Lower leg skin (tissue), 4 donors: ENCODE measurements at regions not wholly inside any gene's neighbourhood (a gene's known extent, or its start where the extent isn't known, plus 50 kb on each side); places are given as distances from the start of the nearest gene placed in this dataset.

Experiments used
- DNase-seq, 2 donors: peaks; one replicate each; pipeline ENCODE4 v3.0.0-alpha.2; 2019; ENCODE audit warnings: low spot score in 2 of 2
- H3K4me3 ChIP-seq: fragments of 200-600 bp; sonication (generic); 2 replicates; pipeline ENCODE4 v1.5.1; 2017; ENCODE audit warnings: mild to moderate bottlenecking, low read depth; ENCODE audit not compliant: poor library complexity, severe bottlenecking
- POLR2A ChIP-seq, 2 donors: fragments of 450-650 bp; IDR thresholded peaks; one replicate each; pipeline ENCODE4 v1.6.1; 2016 to 2017; ENCODE audit warnings: antibody characterized with exemption in 2 of 2, mild to moderate bottlenecking in 1 of 2, moderate library complexity in 1 of 2
- WGBS, 2 donors: methylation state at CpG; one replicate each; pipeline ENCODE4 v1.1.5; 2018; 5-methylcytosine and 5-hydroxymethylcytosine counted together
- intact Hi-C: fragments of 100-400 bp; cut with DNase I; formaldehyde crosslinking; loops from one replicate; pipeline ENCODE4 v1.15.0; 2023; ENCODE audit warnings: low total_unique reads
- TF ChIP-seq, protein P1 (sequence below), 3 donors: fragments of 450-650 bp; IDR thresholded peaks; one replicate each; pipeline ENCODE4 v1.5.1; 2016; ENCODE audit warnings: antibody characterized with exemption in 3 of 3, mild to moderate bottlenecking in 3 of 3, moderate library complexity in 2 of 3

DNA sequence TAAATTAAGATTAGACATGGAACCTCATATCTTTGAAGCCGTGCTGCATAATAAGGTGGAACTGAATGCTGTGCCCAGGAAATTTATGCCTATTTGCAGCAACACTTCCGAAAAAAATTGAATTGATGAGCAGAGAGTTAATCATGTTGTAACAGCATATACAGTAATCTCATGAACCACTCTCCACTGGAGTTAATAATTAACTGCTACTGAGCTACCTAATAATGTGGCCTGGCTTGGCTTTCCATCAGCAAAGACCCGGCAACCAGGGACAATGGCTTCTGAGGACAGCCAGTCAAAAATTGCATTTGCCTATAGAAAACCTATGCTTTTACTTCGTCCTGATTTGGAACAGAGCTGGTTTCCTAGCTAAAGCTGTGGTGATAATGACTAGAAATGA is 63.8 kb upstream of the GATB start:
- WGBS, 2 donors = 89% methylated on average over 4 of the region's 4 CpGs
- TF ChIP-seq, protein P1, sequence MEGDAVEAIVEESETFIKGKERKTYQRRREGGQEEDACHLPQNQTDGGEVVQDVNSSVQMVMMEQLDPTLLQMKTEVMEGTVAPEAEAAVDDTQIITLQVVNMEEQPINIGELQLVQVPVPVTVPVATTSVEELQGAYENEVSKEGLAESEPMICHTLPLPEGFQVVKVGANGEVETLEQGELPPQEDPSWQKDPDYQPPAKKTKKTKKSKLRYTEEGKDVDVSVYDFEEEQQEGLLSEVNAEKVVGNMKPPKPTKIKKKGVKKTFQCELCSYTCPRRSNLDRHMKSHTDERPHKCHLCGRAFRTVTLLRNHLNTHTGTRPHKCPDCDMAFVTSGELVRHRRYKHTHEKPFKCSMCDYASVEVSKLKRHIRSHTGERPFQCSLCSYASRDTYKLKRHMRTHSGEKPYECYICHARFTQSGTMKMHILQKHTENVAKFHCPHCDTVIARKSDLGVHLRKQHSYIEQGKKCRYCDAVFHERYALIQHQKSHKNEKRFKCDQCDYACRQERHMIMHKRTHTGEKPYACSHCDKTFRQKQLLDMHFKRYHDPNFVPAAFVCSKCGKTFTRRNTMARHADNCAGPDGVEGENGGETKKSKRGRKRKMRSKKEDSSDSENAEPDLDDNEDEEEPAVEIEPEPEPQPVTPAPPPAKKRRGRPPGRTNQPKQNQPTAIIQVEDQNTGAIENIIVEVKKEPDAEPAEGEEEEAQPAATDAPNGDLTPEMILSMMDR (IDR thresholded peaks at IDR 0.05) = no peak
- no peak for TF ChIP-seq POLR2A (IDR thresholded peaks at IDR 0.05)
- H3K4me3 ChIP-seq = no peak overlapping the region
- DNase-seq = no peak
- intact Hi-C loops = no loop called here

DNA sequence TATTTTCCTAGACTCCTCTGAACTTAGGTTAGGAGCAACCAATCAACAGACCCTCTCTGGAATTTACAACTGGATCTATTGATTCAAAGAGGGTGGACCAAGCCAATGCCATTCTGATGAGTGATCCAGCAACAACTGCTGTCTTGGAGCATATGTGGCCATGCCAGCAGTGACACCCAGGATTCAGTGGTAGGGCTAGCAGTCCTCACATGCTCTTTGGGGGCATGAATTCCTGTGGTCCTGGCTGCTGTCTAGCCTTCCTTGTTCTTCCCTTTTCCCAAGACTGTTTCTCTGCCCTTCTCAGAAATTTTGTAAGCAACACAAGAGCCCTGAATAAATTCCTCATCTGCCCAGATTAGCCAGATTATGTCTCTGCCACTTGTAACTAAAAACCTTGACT is 61.5 kb upstream of the GATB start:
- intact Hi-C loops = no loop called here
- no peak for DNase-seq
- H3K4me3 ChIP-seq = no peak overlapping the region
- no peak for TF ChIP-seq POLR2A (IDR thresholded peaks at IDR 0.05)
- TF ChIP-seq, protein P1 (IDR thresholded peaks at IDR 0.05) = no peak

DNA sequence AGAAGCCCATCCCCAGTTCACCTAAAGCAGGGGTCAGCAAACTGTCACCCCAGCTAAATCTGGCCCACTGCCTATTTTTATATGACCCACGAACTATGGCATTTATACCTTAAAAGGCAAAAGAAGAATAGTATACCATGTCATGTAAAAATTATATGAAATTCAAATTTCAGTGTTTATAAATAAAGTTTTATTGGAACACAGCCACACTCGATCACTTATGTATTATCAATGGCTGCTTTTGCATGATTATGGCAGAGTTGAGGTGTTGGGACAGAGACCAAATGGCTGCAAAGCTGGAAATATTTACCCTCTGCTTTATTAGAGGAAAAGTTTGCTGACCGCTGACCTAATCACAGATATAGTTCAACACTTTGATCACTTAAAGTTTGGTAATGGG is 59.2 kb upstream of the GATB start:
- WGBS, 2 donors = 91 to 95% methylated on average over 3 of the region's 3 CpGs
- TF ChIP-seq POLR2A (IDR thresholded peaks at IDR 0.05) = no peak
- TF ChIP-seq, protein P1 (IDR thresholded peaks at IDR 0.05) = no peak
- no peak overlapping the region for H3K4me3 ChIP-seq
- DNase-seq = no peak
- intact Hi-C loops = no loop called here

DNA sequence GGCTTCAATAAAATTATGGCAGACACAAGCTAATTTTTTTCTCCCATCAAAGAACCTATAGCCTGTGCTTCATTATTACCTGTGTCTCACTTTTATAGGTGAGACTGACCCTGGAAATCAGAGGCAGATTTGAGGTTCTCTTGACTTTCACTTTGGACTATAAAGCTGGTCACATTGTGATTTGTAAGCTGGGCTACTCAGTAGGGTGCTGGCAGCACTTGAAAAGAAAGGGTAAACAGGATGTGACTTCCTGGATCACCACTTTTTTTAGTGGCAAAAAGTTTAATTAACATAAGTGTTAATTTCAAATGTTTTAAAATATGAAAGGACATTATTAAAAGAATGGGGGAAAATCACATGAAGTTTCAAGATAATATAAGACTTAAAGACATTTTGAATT is 50.6 kb upstream of the GATB start:
- TF ChIP-seq, protein P1 (IDR thresholded peaks at IDR 0.05) = no peak
- TF ChIP-seq POLR2A (IDR thresholded peaks at IDR 0.05) = no peak
- H3K4me3 ChIP-seq = no peak overlapping the region
- no peak for DNase-seq
- intact Hi-C loops = no loop called here
